ENCODE measurements at regions not wholly inside any gene's neighbourhood (a gene's known extent, or its start where the extent isn't known, plus 50 kb on each side); places are given as distances from the start of the nearest gene placed in this dataset.

DNA sequence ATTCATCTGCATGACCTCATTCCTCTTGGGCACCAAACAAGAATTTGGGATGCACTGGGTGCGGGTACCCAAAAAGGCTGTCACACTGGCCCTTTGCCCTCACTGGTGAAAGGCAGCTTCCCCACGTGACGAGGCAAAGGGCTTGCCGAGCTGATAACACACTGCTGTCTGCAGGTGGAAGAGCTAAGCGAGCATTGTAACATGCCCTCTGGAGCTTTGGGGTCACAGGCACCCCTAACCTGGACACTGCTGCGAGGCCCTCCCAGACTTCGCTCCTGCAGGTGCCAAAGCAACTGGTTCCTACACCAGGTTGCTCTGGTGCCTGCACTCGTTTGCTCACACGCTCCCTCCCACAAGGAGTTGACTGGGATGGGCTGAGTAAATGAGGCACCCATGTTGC, 1595.7 kb downstream of the HACE1 start:
- TF ChIP-seq, protein P1, sequence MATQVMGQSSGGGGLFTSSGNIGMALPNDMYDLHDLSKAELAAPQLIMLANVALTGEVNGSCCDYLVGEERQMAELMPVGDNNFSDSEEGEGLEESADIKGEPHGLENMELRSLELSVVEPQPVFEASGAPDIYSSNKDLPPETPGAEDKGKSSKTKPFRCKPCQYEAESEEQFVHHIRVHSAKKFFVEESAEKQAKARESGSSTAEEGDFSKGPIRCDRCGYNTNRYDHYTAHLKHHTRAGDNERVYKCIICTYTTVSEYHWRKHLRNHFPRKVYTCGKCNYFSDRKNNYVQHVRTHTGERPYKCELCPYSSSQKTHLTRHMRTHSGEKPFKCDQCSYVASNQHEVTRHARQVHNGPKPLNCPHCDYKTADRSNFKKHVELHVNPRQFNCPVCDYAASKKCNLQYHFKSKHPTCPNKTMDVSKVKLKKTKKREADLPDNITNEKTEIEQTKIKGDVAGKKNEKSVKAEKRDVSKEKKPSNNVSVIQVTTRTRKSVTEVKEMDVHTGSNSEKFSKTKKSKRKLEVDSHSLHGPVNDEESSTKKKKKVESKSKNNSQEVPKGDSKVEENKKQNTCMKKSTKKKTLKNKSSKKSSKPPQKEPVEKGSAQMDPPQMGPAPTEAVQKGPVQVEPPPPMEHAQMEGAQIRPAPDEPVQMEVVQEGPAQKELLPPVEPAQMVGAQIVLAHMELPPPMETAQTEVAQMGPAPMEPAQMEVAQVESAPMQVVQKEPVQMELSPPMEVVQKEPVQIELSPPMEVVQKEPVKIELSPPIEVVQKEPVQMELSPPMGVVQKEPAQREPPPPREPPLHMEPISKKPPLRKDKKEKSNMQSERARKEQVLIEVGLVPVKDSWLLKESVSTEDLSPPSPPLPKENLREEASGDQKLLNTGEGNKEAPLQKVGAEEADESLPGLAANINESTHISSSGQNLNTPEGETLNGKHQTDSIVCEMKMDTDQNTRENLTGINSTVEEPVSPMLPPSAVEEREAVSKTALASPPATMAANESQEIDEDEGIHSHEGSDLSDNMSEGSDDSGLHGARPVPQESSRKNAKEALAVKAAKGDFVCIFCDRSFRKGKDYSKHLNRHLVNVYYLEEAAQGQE (IDR thresholded peaks at IDR 0.05; ENCODE audit: low read depth) = no peak
- TF ChIP-seq TCF12 (IDR thresholded peaks at IDR 0.05; ENCODE audit: low read depth) (no peak), TAF1 (IDR thresholded peaks at IDR 0.05; ENCODE audit: low read depth) (no peak), ZBTB7A (IDR thresholded peaks at IDR 0.05; ENCODE audit: low read depth) (no peak), NFIC (IDR thresholded peaks at IDR 0.05) (no peak), YY1 (IDR thresholded peaks at IDR 0.05; ENCODE audit: low read depth) (no peak)
- TF ChIP-seq, protein P2, sequence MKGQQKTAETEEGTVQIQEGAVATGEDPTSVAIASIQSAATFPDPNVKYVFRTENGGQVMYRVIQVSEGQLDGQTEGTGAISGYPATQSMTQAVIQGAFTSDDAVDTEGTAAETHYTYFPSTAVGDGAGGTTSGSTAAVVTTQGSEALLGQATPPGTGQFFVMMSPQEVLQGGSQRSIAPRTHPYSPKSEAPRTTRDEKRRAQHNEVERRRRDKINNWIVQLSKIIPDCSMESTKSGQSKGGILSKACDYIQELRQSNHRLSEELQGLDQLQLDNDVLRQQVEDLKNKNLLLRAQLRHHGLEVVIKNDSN (IDR thresholded peaks at IDR 0.05) = no peak
- TF ChIP-seq, protein P3, sequence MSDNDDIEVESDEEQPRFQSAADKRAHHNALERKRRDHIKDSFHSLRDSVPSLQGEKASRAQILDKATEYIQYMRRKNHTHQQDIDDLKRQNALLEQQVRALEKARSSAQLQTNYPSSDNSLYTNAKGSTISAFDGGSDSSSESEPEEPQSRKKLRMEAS (IDR thresholded peaks at IDR 0.05) = no peak

All from Ishikawa (cell line).